ENCODE measurements at regions not wholly inside any gene's neighbourhood (a gene's known extent, or its start where the extent isn't known, plus 50 kb on each side); places are given as distances from the start of the nearest gene placed in this dataset.

DNA sequence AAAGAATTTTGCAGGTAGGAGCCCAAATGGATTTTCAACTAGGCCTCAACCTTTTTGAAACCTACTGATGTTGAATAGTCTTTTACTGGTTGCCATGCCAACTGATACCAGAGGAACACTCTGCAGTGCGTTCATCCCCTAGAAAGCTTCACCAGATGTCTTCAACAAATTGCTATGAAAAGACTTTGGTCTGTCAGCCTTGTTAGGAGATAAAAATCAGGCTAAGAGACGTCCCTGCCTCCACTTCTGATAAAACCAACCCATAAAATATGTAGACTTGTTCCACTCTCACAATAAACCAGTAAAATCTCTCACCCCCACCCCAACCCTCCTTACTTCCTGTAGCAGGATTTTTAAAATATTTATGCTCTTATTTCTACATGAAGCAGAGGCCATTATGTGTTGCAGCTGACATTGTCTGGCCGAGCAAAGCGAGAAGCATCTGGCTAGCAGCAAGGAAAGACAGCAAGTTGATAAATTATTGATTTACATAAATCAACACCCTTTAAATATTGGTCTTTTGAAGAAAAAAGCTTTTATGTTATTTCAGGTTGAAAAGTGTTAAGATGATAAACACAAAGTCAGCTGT, 428.7 kb downstream of the ISL1 start:
- no peak for TF ChIP-seq POLR2A (IDR thresholded peaks at IDR 0.05)
- TF ChIP-seq, protein P1, sequence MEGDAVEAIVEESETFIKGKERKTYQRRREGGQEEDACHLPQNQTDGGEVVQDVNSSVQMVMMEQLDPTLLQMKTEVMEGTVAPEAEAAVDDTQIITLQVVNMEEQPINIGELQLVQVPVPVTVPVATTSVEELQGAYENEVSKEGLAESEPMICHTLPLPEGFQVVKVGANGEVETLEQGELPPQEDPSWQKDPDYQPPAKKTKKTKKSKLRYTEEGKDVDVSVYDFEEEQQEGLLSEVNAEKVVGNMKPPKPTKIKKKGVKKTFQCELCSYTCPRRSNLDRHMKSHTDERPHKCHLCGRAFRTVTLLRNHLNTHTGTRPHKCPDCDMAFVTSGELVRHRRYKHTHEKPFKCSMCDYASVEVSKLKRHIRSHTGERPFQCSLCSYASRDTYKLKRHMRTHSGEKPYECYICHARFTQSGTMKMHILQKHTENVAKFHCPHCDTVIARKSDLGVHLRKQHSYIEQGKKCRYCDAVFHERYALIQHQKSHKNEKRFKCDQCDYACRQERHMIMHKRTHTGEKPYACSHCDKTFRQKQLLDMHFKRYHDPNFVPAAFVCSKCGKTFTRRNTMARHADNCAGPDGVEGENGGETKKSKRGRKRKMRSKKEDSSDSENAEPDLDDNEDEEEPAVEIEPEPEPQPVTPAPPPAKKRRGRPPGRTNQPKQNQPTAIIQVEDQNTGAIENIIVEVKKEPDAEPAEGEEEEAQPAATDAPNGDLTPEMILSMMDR (IDR thresholded peaks at IDR 0.05): no peak

All from esophagus squamous epithelium (tissue), 4 donors.